ENCODE measurements at regions not wholly inside any gene's neighbourhood (a gene's known extent, or its start where the extent isn't known, plus 50 kb on each side); places are given as distances from the start of the nearest gene placed in this dataset.

DNA sequence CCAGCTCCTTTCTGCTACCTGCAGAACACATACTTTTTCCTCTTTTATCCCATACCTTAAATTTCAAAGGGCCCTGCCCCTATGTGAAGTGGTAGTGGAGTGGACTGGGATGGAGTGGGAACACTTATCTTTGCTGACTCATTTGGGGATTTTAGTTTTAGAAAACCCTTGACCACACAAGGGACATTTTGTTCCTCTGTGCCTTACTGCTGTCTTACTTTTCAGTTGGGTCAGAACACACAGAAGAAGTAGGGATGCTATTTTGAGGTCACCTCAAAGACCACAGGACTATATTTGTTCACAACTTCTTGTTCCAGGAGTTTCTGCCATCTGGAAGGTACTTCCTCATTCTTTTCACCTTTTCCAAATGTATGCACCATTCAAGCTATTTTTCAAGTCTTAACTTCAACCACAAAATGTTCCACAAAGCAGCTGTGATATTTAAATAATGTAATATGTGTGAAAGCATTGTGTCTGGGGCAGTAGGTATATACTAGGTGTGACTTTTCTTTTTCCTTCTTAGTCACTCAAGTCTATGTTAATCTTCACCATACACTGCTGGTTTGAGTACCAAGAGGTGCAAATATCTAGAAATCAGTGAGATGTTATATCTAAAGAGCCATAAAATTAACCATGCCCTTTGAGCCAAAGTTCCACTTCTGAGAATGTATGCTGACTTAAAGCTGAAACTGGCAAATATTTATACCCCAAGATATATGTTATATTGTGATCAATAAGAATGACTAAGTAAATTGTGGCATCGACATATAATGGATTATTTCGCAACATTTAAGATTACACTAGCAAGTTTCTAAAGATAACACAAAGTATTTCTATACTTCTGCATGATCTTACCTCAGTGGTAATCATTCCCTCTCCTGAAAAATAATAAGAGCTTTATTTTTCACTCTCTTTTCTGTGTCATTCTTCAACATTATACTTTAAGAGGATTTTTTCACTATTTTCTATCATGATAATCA, 308.5 kb downstream of the MRPL39 start:
- Mint-ChIP-seq H3K36me3 (no peaks in the 10 kb centered on the region), H3K27ac (no peak overlapping the region), H3K27me3 (ENCODE audit: low read depth in 2 of 2) (no peaks in the 10 kb centered on the region), H3K4me3 (no peak overlapping the region), H3K4me1 (peaks cover 0 to 4% of the 10 kb centered on the region in 2 donors), H3K9me3 (peaks cover 0 to 3% of the 10 kb centered on the region in 2 donors)
- no peak for DNase-seq
- H3K4me3 ChIP-seq (ENCODE audit: low read length), result no peak overlapping the region
- no peaks in the 10 kb centered on the region for H3K27me3 ChIP-seq (ENCODE audit: control insufficient read depth, insufficient read depth, low read length)
- intact Hi-C loops (cut with micrococcal nuclease), result no loop called here
- ATAC-seq, result no peak
- no peaks in the 10 kb centered on the region for H3K9me3 ChIP-seq (ENCODE audit: control insufficient read depth, insufficient read depth, low read length)
- no peak overlapping the region for H3K27ac ChIP-seq (ENCODE audit: low read length)
- no peaks in the 10 kb centered on the region for H3K36me3 ChIP-seq (ENCODE audit: control insufficient read depth, insufficient read depth, low read length)
- no peaks in the 10 kb centered on the region for H3K4me1 ChIP-seq (ENCODE audit: control insufficient read depth, insufficient read depth, low read length)
- TF ChIP-seq, protein P1, sequence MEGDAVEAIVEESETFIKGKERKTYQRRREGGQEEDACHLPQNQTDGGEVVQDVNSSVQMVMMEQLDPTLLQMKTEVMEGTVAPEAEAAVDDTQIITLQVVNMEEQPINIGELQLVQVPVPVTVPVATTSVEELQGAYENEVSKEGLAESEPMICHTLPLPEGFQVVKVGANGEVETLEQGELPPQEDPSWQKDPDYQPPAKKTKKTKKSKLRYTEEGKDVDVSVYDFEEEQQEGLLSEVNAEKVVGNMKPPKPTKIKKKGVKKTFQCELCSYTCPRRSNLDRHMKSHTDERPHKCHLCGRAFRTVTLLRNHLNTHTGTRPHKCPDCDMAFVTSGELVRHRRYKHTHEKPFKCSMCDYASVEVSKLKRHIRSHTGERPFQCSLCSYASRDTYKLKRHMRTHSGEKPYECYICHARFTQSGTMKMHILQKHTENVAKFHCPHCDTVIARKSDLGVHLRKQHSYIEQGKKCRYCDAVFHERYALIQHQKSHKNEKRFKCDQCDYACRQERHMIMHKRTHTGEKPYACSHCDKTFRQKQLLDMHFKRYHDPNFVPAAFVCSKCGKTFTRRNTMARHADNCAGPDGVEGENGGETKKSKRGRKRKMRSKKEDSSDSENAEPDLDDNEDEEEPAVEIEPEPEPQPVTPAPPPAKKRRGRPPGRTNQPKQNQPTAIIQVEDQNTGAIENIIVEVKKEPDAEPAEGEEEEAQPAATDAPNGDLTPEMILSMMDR (IDR thresholded peaks at IDR 0.05), result no peak
- no CpG with 5 or more reads among the region's 2 CpGs for WGBS (ENCODE audit: insufficient coverage)

DNA sequence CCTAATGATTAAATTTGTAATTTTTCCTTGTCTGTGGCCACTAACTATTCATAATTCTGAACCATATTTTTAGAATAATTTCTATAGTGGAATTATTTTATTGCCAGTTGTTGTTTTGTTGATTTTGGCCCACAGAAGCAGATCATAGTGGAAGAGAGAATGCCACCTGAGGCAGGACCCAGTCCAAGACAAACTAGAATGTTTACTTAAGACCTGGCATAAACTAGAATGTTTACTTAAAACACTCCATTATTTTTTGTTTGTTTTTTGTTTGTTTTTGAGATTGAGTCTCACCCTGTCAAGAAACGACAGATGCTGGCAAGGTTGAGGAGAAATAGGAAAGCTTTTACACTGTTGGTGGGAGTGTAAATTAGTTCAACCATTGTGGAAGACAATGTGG, 310.2 kb downstream of the MRPL39 start:
- no peak for DNase-seq

DNA sequence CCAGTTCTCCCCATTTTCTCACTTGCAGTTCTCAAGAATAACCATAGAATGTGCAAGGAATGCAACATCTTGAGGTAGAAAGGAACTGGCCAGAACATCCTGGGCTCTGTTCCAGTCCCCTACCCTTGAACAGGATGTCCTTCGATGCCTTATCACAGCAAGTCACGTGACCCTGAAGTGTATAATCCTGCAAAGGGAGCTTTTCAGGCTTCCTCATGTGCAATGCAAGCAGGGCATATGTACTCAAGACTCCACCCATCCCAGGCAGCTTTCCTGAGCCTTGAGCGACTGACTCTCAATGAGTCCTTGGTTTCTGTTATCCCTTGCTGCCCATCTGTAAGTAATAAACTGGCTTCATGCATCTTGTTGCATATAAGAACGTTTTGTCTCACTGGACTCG, 311.0 kb downstream of the MRPL39 start:
- Histone ChIP-seq H3K9me3 (ENCODE audit: control insufficient read depth, insufficient read depth, low read length) (no peaks in the 10 kb centered on the region), H3K4me1 (ENCODE audit: control insufficient read depth, insufficient read depth, low read length) (no peaks in the 10 kb centered on the region), H3K36me3 (ENCODE audit: control insufficient read depth, insufficient read depth, low read length) (no peaks in the 10 kb centered on the region), H3K27ac (ENCODE audit: low read length) (no peak overlapping the region), H3K4me3 (ENCODE audit: low read length) (no peak overlapping the region), H3K27me3 (ENCODE audit: control insufficient read depth, insufficient read depth, low read length) (no peaks in the 10 kb centered on the region)
- no peak overlapping the region for H3K27ac Mint-ChIP-seq
- DNase-seq, result no peak
- ATAC-seq, result no peak
- intact Hi-C loops (cut with micrococcal nuclease), result no loop called here
- TF ChIP-seq, protein P1 (IDR thresholded peaks at IDR 0.05), result no peak
- H3K4me3 Mint-ChIP-seq, result no peak overlapping the region
- peaks cover 8 to 15% of the 10 kb centered on the region in 2 donors for H3K9me3 Mint-ChIP-seq
- no peaks in the 10 kb centered on the region for H3K36me3 Mint-ChIP-seq
- peaks cover 0 to 4% of the 10 kb centered on the region in 2 donors for H3K4me1 Mint-ChIP-seq
- 72% methylated on average over 5 of the region's 5 CpGs for WGBS (ENCODE audit: insufficient coverage)
- H3K27me3 Mint-ChIP-seq (ENCODE audit: low read depth in 2 of 2), result no peaks in the 10 kb centered on the region

More for the DNA sequence above, 310.2 kb downstream of the MRPL39 start:
- Mint-ChIP-seq H3K27me3 (ENCODE audit: low read depth in 2 of 2) (no peaks in the 10 kb centered on the region), H3K4me3 (no peak overlapping the region), H3K4me1 (peaks cover 0 to 4% of the 10 kb centered on the region in 2 donors), H3K36me3 (no peaks in the 10 kb centered on the region), H3K9me3 (peaks cover 8 to 15% of the 10 kb centered on the region in 2 donors), H3K27ac (no peak overlapping the region)
- Histone ChIP-seq H3K4me1 (ENCODE audit: control insufficient read depth, insufficient read depth, low read length) (no peaks in the 10 kb centered on the region), H3K4me3 (ENCODE audit: low read length) (no peak overlapping the region), H3K27ac (ENCODE audit: low read length) (no peak overlapping the region), H3K36me3 (ENCODE audit: control insufficient read depth, insufficient read depth, low read length) (no peaks in the 10 kb centered on the region), H3K9me3 (ENCODE audit: control insufficient read depth, insufficient read depth, low read length) (no peaks in the 10 kb centered on the region), H3K27me3 (ENCODE audit: control insufficient read depth, insufficient read depth, low read length) (no peaks in the 10 kb centered on the region)
- no peak for ATAC-seq
- WGBS (ENCODE audit: insufficient coverage), result 100% methylated on average over 1 of the region's 1 CpG
- intact Hi-C loops (cut with micrococcal nuclease), result no loop called here
- TF ChIP-seq, protein P1 (IDR thresholded peaks at IDR 0.05), result no peak

Data from natural killer cell (primary cell).